K562 (cell line): ENCODE measurements at regions not wholly inside any gene's neighbourhood (a gene's known extent, or its start where the extent isn't known, plus 50 kb on each side); places are given as distances from the start of the nearest gene placed in this dataset.

Experiments
- ATAC-seq: fragments of 200-7000 bp; cut with Tn5 transposase; 3 replicates; pipeline ENCODE4 v1.9.1; 2020; ENCODE audit warnings: moderate library complexity
- BruUV-seq: library from RNA; stranded (reverse); fragments of 400-500 nt; replicated peaks from 2 replicates; lab custom pipeline; 2021; lab: Mats Ljungman, UMichigan
- CTCF ChIA-PET: fragments of 300-600 bp; formaldehyde crosslinking; extraction: SDS; loops from one replicate; lab custom pipeline; 2021; ENCODE audit warnings: low intra/inter-chr PET ratio; lab: Yijun Ruan, JAX
- POLR2A ChIA-PET: fragments of 300-600, 350-650 bp; sonication (Branson Sonifier 250); formaldehyde crosslinking; extraction: SDS; loops from one replicate; lab custom pipeline; 2021; ENCODE audit warnings: antibody characterized with exemption, inconsistent platforms; lab: Yijun Ruan, JAX
- DNase-seq, 4 experiments: peaks; one replicate each; pipeline versions ENCODE4 v3.0.0 to v3.0.0-alpha.2; 2011 to 2018; ENCODE audit warnings: low spot score in 3 of 4, mixed read lengths in 3 of 4; ENCODE audit errors: extremely low read depth in 1 of 4
- FAIRE-seq: peaks from 2 replicates; lab custom pipeline; 2011; peaks lifted over from hg19 to GRCh38; lab: Jason Lieb, UNC
- H2AFZ ChIP-seq: 2 replicates; pipeline ENCODE4 v1.6.0; 2011; ENCODE audit warnings: low read depth, low read length, control low read depth, inconsistent platforms
- H3K27ac ChIP-seq: fragments of 200-600 bp; 3 replicates; pipeline ENCODE4 v1.8.0; 2011; ENCODE audit warnings: low read depth, mild to moderate bottlenecking, control low read depth, inconsistent platforms, low read length, moderate library complexity, mixed read lengths; ENCODE audit errors: extremely low read depth
- H3K27me3 ChIP-seq, 2 experiments: fragments of 300-600 bp in 1 of 2; 2 replicates in 1 of 2; 3 replicates in 1 of 2; pipeline versions ENCODE4 v1.6.0 to v1.8.0; 2011; ENCODE audit warnings: inconsistent platforms in 2 of 2, low read length in 2 of 2, mild to moderate bottlenecking in 1 of 2, mixed read lengths in 1 of 2, moderate library complexity in 1 of 2; ENCODE audit not compliant: control insufficient read depth in 2 of 2, insufficient read depth in 2 of 2
- H3K36me3 ChIP-seq: fragments of 300-600 bp; 3 replicates; pipeline ENCODE4 v1.8.0; 2011; ENCODE audit warnings: mild to moderate bottlenecking, low read length, inconsistent platforms; ENCODE audit not compliant: control insufficient read depth, insufficient read depth
- H3K4me1 ChIP-seq, 2 experiments: fragments of 200-600 bp in 1 of 2; replicated peaks in 1 of 2; 2 replicates in 1 of 2; 3 replicates in 1 of 2; pipeline versions ENCODE4 v1.5.1 to v1.8.0; 2011; ENCODE audit warnings: inconsistent platforms in 2 of 2, low read length in 2 of 2, mild to moderate bottlenecking in 1 of 2, mixed read lengths in 1 of 2, moderate library complexity in 1 of 2; ENCODE audit not compliant: control insufficient read depth in 2 of 2, insufficient read depth in 2 of 2
- H3K4me2 ChIP-seq: 2 replicates; pipeline ENCODE4 v1.6.1; 2011; ENCODE audit warnings: low read length, control low read depth, inconsistent platforms, mixed read lengths; ENCODE audit not compliant: insufficient read depth
- H3K4me3 ChIP-seq: fragments of 200-600 bp; sonication (generic), shearing (Covaris generic); 2 replicates; pipeline ENCODE4 v1.5.1; 2016; ENCODE audit warnings: control low read depth, inconsistent platforms
- H3K79me2 ChIP-seq: fragments of 200-600 bp; 3 replicates; pipeline ENCODE4 v1.8.0; 2011; ENCODE audit warnings: low read length, inconsistent platforms; ENCODE audit not compliant: control insufficient read depth, insufficient read depth
- H3K9ac ChIP-seq, 2 experiments: 2 replicates each; pipeline versions ENCODE4 v1.6.0 to v1.6.1; 2011; ENCODE audit warnings: low read depth in 2 of 2, low read length in 2 of 2, control low read depth in 1 of 2, inconsistent platforms in 1 of 2, mild to moderate bottlenecking in 1 of 2, mixed read lengths in 1 of 2; ENCODE audit not compliant: insufficient read depth in 1 of 2
- H3K9me1 ChIP-seq: one replicate; pipeline ENCODE4 v1.6.0; 2011; ENCODE audit warnings: inconsistent platforms, mild to moderate bottlenecking, low read length, moderate library complexity; ENCODE audit not compliant: control insufficient read depth, insufficient read depth
- H3K9me3 ChIP-seq: replicated peaks from 2 replicates; pipeline ENCODE4 v1.5.1; 2011; ENCODE audit warnings: low read depth, low read length, inconsistent platforms; ENCODE audit not compliant: control insufficient read depth, insufficient read depth
- H4K20me1 ChIP-seq: replicated peaks from 2 replicates; pipeline ENCODE4 v1.6.1; 2011; ENCODE audit warnings: low read length, inconsistent platforms, mixed read lengths; ENCODE audit not compliant: control insufficient read depth, insufficient read depth
- CREM ChIP-seq: IDR thresholded peaks from 2 replicates; pipeline ENCODE4 v1.6.1; 2014; ENCODE audit warnings: antibody characterized with exemption, low read depth
- DMBX1 ChIP-seq: fragments of 250-450 bp; sonication (Bioruptor Pico); IDR thresholded peaks from 2 replicates; pipeline ENCODE4 v1.8.0; 2022; ENCODE audit warnings: inconsistent platforms, mild to moderate bottlenecking, moderate library complexity, borderline replicate concordance
- GTF2A2 ChIP-seq: IDR thresholded peaks from 2 replicates; pipeline ENCODE4 v1.6.1; 2016; ENCODE audit warnings: mild to moderate bottlenecking, missing genetic modification characterization, missing compliant biosample characterization
- HEY1 ChIP-seq: fragments of 250-450 bp; sonication (Bioruptor Pico); IDR thresholded peaks from 2 replicates; pipeline ENCODE4 v1.5.0; 2020; ENCODE audit warnings: mild to moderate bottlenecking, moderate library complexity, borderline replicate concordance
- HNRNPUL1 ChIP-seq: fragments of 200-400 bp; formaldehyde crosslinking; IDR thresholded peaks from 2 replicates; pipeline ENCODE4 v1.6.1; 2017; ENCODE audit warnings: low read length
- KDM1A ChIP-seq, 2 experiments: fragments of 450-650 bp; IDR thresholded peaks; 2 replicates each; pipeline ENCODE4 v1.6.1; 2016; ENCODE audit warnings: mild to moderate bottlenecking in 2 of 2
- MCM3 ChIP-seq: fragments of 450-650 bp; IDR thresholded peaks from 2 replicates; pipeline ENCODE4 v1.6.1; 2016
- MECOM ChIP-seq: fragments of 250-450 bp; sonication (Bioruptor Pico); IDR thresholded peaks from 2 replicates; pipeline ENCODE4 v1.8.0; 2022; ENCODE audit warnings: inconsistent platforms
- MEF2A ChIP-seq: IDR thresholded peaks from 2 replicates; pipeline ENCODE4 v1.6.1; 2011; ENCODE audit warnings: low read depth, mild to moderate bottlenecking, low read length, moderate library complexity; ENCODE audit not compliant: control insufficient read depth
- RBM25 ChIP-seq: fragments of 200-400 bp; formaldehyde crosslinking; IDR thresholded peaks from 2 replicates; pipeline ENCODE4 v1.6.1; 2018; ENCODE audit warnings: low read length, low read depth, moderate library complexity; ENCODE audit not compliant: severe bottlenecking
- SMAD1 ChIP-seq: fragments of 150-350 bp; IDR thresholded peaks from 2 replicates; pipeline ENCODE4 v1.6.1; 2014; ENCODE audit warnings: low read length, low read depth; ENCODE audit not compliant: partially characterized antibody
- THRAP3 ChIP-seq: fragments of 450-650 bp; IDR thresholded peaks from 2 replicates; pipeline ENCODE4 v1.6.1; 2016; ENCODE audit warnings: mild to moderate bottlenecking, inconsistent platforms, borderline replicate concordance
- ZBTB8A ChIP-seq: fragments of 450-650 bp; IDR thresholded peaks from 2 replicates; pipeline ENCODE4 v1.6.1; 2018; ENCODE audit warnings: mild to moderate bottlenecking, moderate library complexity; ENCODE audit not compliant: partially characterized antibody
- ZC3H4 ChIP-seq: sonication (generic); formaldehyde crosslinking; IDR thresholded peaks from 2 replicates; pipeline ENCODE4 v1.9.0; 2021; ENCODE audit warnings: missing genetic modification reagents, borderline replicate concordance
- ZNF12 ChIP-seq: sonication (generic); formaldehyde crosslinking; IDR thresholded peaks from 2 replicates; pipeline ENCODE4 v1.4.0; 2020; ENCODE audit warnings: mild to moderate bottlenecking, missing genetic modification reagents
- ZNF274 ChIP-seq: IDR thresholded peaks from 2 replicates; pipeline ENCODE4 v1.6.1; 2011; ENCODE audit warnings: low read depth, mild to moderate bottlenecking, low read length, moderate library complexity, borderline replicate concordance
- ZNF584 ChIP-seq: fragments of 200-800 bp; sonication (Bioruptor generic); IDR thresholded peaks from 2 replicates; pipeline ENCODE4 v1.6.1; 2016; ENCODE audit warnings: low read depth, mild to moderate bottlenecking, missing genetic modification characterization, missing compliant biosample characterization
- WGBS: fragments of 100-300 bp; shearing (Covaris generic); methylation state at CpG from one replicate; pipeline ENCODE4 v1.1.6; 2016; ENCODE audit warnings: low coverage, mixed read lengths; ENCODE audit not compliant: insufficient coverage; ENCODE audit errors: missing lambda C conversion rate; 5-methylcytosine and 5-hydroxymethylcytosine counted together
- in situ Hi-C: fragments of 300-500 bp; cut with MboI; formaldehyde crosslinking; loops from 4 replicates; pipeline ENCODE4 v1.15.0; 2018; ENCODE audit warnings: inconsistent platforms, mixed read lengths
- intact Hi-C: fragments of 100-400 bp; cut with micrococcal nuclease; formaldehyde crosslinking; loops from 2 replicates; pipeline ENCODE4 v1.14.2; 2022
- TF ChIP-seq, protein P1 (sequence below): sonication (generic); formaldehyde crosslinking; IDR thresholded peaks from 2 replicates; pipeline ENCODE4 v1.8.1; 2022; ENCODE audit warnings: missing genetic modification reagents
- TF ChIP-seq, protein P2 (sequence below): IDR thresholded peaks from 2 replicates; pipeline ENCODE4 v1.6.1; 2016; ENCODE audit warnings: missing genetic modification characterization, missing compliant biosample characterization

GRCh38 chr20:57819691-57820380, 110.0 kb upstream of the PMEPA1 start:
- no peak overlapping the region for H3K27ac ChIP-seq
- H3K4me1 ChIP-seq = no peaks in the 10 kb centered on the region
- H3K9me3 ChIP-seq = no peaks in the 10 kb centered on the region
- TF ChIP-seq, protein P1, sequence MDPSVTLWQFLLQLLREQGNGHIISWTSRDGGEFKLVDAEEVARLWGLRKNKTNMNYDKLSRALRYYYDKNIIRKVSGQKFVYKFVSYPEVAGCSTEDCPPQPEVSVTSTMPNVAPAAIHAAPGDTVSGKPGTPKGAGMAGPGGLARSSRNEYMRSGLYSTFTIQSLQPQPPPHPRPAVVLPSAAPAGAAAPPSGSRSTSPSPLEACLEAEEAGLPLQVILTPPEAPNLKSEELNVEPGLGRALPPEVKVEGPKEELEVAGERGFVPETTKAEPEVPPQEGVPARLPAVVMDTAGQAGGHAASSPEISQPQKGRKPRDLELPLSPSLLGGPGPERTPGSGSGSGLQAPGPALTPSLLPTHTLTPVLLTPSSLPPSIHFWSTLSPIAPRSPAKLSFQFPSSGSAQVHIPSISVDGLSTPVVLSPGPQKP (CRISPR knock-in tag) = no peak
- TF ChIP-seq MEF2A (no peak), RBM25 (no peak), DMBX1 (no peak), THRAP3 (no peak), HNRNPUL1 (no peak), GTF2A2 (no peak), CREM (no peak), ZC3H4 (CRISPR knock-in tag) (no peak), ZNF274 (no peak), ZNF584 (CRISPR knock-in tag) (no peak), ZBTB8A (no peak), KDM1A (IDR thresholded peaks at IDR 0.05) (no peak), HEY1 (CRISPR knock-in tag) (no peak), MCM3 (no peak), SMAD1 (no peak), MECOM (CRISPR knock-in tag) (no peak), ZNF12 (no peak)
- TF ChIP-seq, protein P2, sequence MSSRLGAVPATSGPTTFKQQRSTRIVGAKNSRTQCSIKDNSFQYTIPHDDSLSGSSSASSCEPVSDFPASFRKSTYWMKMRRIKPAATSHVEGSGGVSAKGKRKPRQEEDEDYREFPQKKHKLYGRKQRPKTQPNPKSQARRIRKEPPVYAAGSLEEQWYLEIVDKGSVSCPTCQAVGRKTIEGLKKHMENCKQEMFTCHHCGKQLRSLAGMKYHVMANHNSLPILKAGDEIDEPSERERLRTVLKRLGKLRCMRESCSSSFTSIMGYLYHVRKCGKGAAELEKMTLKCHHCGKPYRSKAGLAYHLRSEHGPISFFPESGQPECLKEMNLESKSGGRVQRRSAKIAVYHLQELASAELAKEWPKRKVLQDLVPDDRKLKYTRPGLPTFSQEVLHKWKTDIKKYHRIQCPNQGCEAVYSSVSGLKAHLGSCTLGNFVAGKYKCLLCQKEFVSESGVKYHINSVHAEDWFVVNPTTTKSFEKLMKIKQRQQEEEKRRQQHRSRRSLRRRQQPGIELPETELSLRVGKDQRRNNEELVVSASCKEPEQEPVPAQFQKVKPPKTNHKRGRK (tag) = no peak
- H3K4me2 ChIP-seq = no peak overlapping the region
- no peak overlapping the region for H3K4me3 ChIP-seq
- ChIA-PET POLR2A (no interaction called here), CTCF (no interaction called here)
- no peaks in the 10 kb centered on the region for H3K9me1 ChIP-seq
- 0% methylated on average over 4 of the region's 4 CpGs for WGBS
- in situ Hi-C loops (no loop called here), intact Hi-C loops (no loop called here)
- no peak for DNase-seq
- no peak overlapping the region for H2AFZ ChIP-seq
- no peaks in the 10 kb centered on the region for H3K79me2 ChIP-seq
- H4K20me1 ChIP-seq = no peaks in the 10 kb centered on the region
- H3K9ac ChIP-seq = no peak overlapping the region
- peaks cover 4 to 26% of the 10 kb centered on the region in 2 experiments; a peak in 2 of 5 replicates for H3K27me3 ChIP-seq
- no TSS peak for BruUV-seq
- H3K36me3 ChIP-seq = no peaks in the 10 kb centered on the region
- ATAC-seq = no peak
- FAIRE-seq = no peak
